Activated T-helper 2 cell treated with anti-CD3 and anti-CD28 coated beads, Interferon-gamma antibody, Interleukin-2, Interleukin-4, amounts not matched to agents 10 μg/mL and 5 μg/mL and 100 μg/mL, durations not matched to agents 14 hours and 24 hours and 36 hours (primary cell): ENCODE measurements at regions not wholly inside any gene's neighbourhood (a gene's known extent, or its start where the extent isn't known, plus 50 kb on each side); places are given as distances from the start of the nearest gene placed in this dataset.

Experiments used
- DNase-seq: peaks from one replicate; pipeline ENCODE4 v3.0.0; 2021; ENCODE audit warnings: low spot score
- H3K27ac Mint-ChIP-seq: one replicate; pipeline ENCODE4 v1.8.0; 2021; ENCODE audit warnings: mixed read lengths
- H3K27me3 Mint-ChIP-seq: one replicate; pipeline ENCODE4 v1.8.0; 2021; ENCODE audit warnings: low read depth, mixed read lengths
- H3K36me3 Mint-ChIP-seq: one replicate; pipeline ENCODE4 v1.8.0; 2021; ENCODE audit warnings: low read depth, mixed read lengths
- H3K4me1 Mint-ChIP-seq: one replicate; pipeline ENCODE4 v1.8.0; 2021; ENCODE audit warnings: low read depth, mixed read lengths
- H3K4me3 Mint-ChIP-seq: one replicate; pipeline ENCODE4 v1.8.0; 2021; ENCODE audit warnings: low read depth, mild to moderate bottlenecking, moderate library complexity, mixed read lengths
- H3K9me3 Mint-ChIP-seq: one replicate; pipeline ENCODE4 v1.8.0; 2021; ENCODE audit warnings: mixed read lengths
- intact Hi-C: fragments of 100-400 bp; cut with micrococcal nuclease; formaldehyde crosslinking; loops from one replicate; pipeline ENCODE4 v1.15.1; 2023

DNA sequence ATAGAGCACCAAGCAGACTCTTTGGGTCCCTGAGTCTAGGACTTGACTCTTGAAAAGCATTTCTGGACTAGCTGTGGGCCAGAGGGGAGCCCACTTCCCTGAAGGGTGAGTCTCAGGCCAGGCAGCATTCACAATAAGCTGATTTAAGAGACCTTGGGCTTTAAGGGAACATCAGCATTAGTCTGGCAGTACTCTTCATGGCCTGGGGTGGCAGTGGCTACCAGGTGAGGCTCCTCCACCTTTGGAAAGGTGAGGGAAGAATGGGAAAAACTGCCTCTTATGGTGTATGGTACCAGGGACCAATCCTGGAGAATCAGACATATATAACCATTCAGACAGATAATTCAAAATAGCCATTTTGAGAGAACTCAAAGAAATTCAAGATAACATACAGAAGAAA is 599.9 kb upstream of the POU3F3 start:
- intact Hi-C loops, result no loop called here
- no peaks in the 10 kb centered on the region for H3K9me3 Mint-ChIP-seq
- DNase-seq, result no peak
- H3K4me1 Mint-ChIP-seq, result no peaks in the 10 kb centered on the region
- no peak overlapping the region for H3K4me3 Mint-ChIP-seq
- no peaks in the 10 kb centered on the region for H3K27me3 Mint-ChIP-seq
- H3K36me3 Mint-ChIP-seq, result no peaks in the 10 kb centered on the region
- H3K27ac Mint-ChIP-seq, result no peak overlapping the region

DNA sequence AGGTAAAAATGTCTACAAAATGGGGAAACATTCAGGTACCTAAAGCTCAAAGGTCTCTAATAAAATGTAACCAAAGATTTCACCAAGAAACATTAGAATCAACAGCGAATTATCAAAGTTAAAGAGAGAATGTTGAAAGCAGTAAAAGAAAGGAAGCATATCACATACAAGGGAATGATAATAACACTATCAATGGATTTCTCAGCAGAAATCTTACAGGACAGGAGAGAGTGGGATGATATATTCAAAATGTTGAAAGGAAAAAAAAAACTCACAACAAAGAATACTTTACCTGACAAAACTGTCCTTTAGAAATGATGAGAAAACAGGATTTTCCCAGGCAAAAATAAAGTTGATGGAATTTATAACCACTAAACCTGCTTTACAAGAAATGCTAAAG is 591.2 kb upstream of the POU3F3 start:
- DNase-seq, result no peak
- Mint-ChIP-seq H3K36me3 (no peaks in the 10 kb centered on the region), H3K27me3 (no peaks in the 10 kb centered on the region), H3K27ac (no peak overlapping the region), H3K4me3 (no peak overlapping the region), H3K4me1 (no peaks in the 10 kb centered on the region), H3K9me3 (peaks cover 37% of the 10 kb centered on the region)
- intact Hi-C loops, result no loop called here

DNA sequence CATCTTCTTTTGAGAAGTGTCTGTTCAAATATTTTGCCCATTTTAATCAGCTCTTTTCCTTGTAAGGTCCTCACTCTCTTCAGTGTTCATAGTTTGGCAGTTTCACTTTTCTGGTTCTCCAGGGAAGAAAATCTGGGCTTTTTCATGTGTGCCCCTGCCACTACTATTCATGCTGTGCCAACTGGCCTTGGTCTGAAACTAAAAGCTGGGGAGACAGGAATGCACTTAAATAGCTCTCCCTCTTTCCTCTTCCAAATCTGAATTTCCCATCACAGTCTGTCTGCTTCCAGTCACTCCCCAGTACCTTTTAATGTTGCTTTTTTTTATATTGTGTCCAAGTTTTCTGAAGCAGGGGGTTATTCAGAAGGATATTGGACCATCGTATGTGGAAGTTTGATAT is 574.3 kb upstream of the POU3F3 start:
- no peaks in the 10 kb centered on the region for H3K36me3 Mint-ChIP-seq

DNA sequence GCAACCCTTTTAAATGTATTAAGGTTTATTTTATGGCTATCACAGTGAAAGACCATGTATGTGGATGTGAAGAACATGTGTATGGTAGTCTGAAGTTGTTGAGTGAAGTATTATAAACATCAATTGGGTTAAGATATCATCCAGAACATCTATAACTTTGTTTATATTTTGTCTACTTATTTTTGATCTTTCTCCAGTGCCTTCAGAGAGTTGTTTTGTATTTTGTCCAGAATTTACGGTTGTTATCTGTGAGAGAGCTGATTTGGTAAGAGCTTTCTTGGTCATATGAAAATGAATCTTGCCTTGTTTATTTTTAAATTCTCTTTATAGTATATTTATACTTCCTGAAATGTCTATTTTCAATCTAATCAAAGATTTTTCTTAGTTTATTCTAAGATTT is 573.7 kb upstream of the POU3F3 start:
- Mint-ChIP-seq H3K27me3 (no peaks in the 10 kb centered on the region), H3K27ac (no peak overlapping the region), H3K4me1 (no peaks in the 10 kb centered on the region), H3K36me3 (no peaks in the 10 kb centered on the region), H3K4me3 (no peak overlapping the region), H3K9me3 (peaks cover 3% of the 10 kb centered on the region)
- DNase-seq, result no peak
- intact Hi-C loops, result no loop called here

More for the DNA sequence above, 574.3 kb upstream of the POU3F3 start:
- H3K9me3 Mint-ChIP-seq, result peaks cover 3% of the 10 kb centered on the region
- intact Hi-C loops, result no loop called here
- no peak for DNase-seq
- no peak overlapping the region for H3K4me3 Mint-ChIP-seq
- H3K4me1 Mint-ChIP-seq, result no peaks in the 10 kb centered on the region
- H3K27me3 Mint-ChIP-seq, result no peaks in the 10 kb centered on the region
- no peak overlapping the region for H3K27ac Mint-ChIP-seq

DNA sequence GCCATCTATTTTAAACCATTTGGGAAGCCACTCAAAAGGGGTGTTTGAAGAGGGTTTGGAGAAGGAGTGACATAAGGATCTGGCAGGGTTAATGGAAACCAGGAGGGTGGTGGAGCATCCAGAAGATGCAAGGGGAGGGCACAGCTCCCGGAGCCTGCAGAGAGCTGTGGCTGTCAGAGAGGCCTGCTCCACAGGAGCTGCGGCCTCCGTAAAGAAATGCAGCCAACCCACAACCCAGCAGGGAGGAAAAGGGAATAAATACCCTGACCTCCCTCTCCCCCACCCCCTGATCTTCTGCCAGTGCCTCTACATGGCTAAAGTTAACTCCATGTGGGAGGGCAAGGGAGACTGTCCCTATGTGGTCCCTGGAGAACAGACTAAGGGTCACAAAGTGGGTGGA is 567.1 kb upstream of the POU3F3 start:
- intact Hi-C loops, result no loop called here
- Mint-ChIP-seq H3K36me3 (no peaks in the 10 kb centered on the region), H3K27ac (no peak overlapping the region), H3K4me1 (no peaks in the 10 kb centered on the region), H3K27me3 (no peaks in the 10 kb centered on the region), H3K4me3 (no peak overlapping the region), H3K9me3 (peaks cover 3% of the 10 kb centered on the region)
- DNase-seq, result no peak

DNA sequence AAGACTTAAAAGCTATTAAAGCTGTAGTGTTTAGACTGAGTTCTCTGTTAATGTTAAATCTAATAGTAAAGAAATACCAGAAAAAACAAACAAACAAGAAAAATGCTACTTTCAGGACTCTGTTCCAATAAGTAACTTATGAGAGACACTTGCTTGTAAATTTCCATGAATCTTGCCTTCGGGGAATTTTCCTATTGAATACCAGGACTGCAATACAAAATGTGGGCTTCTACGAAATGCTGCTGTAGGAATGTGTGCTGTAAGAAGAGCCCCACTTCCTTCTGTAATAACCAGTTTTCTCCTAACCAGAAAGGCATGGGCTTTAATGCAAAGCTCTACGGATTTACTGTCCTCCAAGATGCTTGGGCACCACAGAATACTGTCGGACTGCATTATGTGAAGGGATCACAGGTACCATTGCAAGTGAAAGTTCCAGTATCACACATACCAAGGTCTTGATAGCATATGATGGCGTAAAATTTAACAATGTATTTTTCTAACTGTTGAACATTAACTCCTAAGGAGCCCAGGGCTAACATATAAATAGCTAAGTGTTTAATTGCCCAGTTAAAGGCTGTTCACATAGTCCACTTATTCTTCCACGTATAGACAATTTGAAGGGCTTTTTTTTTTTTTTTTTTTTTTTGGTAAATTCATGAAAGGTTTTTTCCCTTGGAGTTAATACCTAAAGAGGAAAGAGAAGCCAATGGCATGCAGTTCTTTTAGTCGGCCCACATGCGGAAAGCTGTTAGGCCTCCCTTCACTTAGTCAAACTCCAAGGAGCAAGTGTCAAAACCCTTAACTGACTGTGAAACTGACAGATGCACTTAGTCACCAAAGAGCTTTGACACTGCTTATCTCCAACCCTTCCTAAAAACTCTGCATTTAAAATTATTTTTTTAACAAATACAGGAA is 564.0 kb upstream of the POU3F3 start:
- intact Hi-C loops, result no loop called here
- H3K4me1 Mint-ChIP-seq, result no peaks in the 10 kb centered on the region
- H3K4me3 Mint-ChIP-seq, result no peak overlapping the region
- DNase-seq, result no peak
- no peak overlapping the region for H3K27ac Mint-ChIP-seq
- no peaks in the 10 kb centered on the region for H3K36me3 Mint-ChIP-seq
- H3K27me3 Mint-ChIP-seq, result no peaks in the 10 kb centered on the region
- no peaks in the 10 kb centered on the region for H3K9me3 Mint-ChIP-seq

DNA sequence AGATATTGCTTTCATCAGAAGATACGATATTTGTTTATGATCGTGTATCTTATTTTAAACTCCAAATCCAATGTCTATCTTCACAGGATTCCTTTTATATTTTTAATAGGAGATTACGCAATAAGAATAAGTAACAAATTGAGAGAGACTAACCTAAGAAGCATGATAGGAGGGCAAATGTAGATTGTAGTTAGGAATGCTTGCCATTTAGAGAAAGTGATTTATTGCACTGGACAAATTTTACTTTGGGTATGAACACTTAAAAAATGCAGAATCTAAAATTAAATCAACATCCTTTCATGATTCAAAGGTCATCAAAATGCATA is 563.4 kb upstream of the POU3F3 start:
- H3K27ac Mint-ChIP-seq, result no peak overlapping the region
- no peaks in the 10 kb centered on the region for H3K9me3 Mint-ChIP-seq
- H3K4me3 Mint-ChIP-seq, result no peak overlapping the region
- no peaks in the 10 kb centered on the region for H3K36me3 Mint-ChIP-seq
- no peak for DNase-seq
- H3K27me3 Mint-ChIP-seq, result no peaks in the 10 kb centered on the region
- intact Hi-C loops, result no loop called here
- H3K4me1 Mint-ChIP-seq, result no peaks in the 10 kb centered on the region

DNA sequence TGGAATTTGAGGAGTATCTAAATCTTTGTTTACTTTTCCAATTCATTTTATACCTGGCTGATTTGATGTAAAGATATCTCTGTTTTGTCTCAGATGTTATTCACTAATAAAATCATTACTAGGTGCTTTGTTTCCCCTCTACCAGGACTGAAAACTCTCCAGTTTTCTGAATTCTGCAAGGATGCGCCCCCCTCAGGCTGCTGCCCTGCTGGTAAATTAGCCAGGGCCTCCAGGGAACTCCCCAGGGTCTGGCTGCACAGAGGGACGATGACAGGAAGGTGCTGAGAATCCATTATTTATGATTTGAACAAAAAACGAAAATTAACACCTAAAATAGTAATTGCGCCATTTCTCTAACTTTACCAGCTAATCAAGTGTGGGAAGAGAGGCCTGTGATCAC is 541.2 kb upstream of the POU3F3 start:
- Mint-ChIP-seq H3K27ac (no peak overlapping the region), H3K4me1 (no peaks in the 10 kb centered on the region), H3K4me3 (no peak overlapping the region), H3K36me3 (no peaks in the 10 kb centered on the region), H3K9me3 (peaks cover 4% of the 10 kb centered on the region), H3K27me3 (no peaks in the 10 kb centered on the region)
- no peak for DNase-seq
- intact Hi-C loops, result no loop called here

DNA sequence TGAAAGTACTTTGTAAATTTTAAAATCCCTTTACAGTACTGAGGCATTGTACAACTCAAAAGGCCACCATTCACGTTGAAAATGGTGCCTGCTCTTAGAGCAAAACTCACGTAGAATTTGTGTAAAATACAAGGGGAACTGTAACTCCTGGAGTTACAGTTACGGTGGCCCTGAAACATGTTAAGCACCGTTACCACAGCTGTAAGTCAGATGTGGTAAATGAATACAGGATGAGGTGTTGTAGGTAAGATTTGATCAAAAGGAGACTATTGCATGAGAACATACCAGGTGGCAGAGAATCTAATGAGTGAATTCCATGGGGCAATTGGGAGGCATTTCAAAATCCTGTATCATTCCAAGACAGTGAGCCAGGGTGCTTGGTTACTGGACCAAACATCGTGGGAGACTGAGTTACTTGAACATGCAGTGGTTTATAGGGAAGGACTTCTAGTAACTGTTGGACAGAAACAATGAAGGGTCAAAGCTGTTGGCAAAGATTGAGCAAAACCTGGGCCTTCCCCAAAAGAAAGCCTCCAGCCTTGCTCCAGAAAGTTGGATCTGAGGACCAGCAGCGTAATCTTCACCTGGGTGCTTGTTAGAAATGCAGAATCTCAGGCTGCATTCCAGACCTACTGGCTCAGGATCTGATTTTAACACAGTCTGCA is 535.8 kb upstream of the POU3F3 start:
- intact Hi-C loops, result no loop called here
- H3K9me3 Mint-ChIP-seq, result no peaks in the 10 kb centered on the region
- peaks cover 10% of the 10 kb centered on the region for H3K27me3 Mint-ChIP-seq
- no peaks in the 10 kb centered on the region for H3K36me3 Mint-ChIP-seq
- DNase-seq, result no peak
- no peaks in the 10 kb centered on the region for H3K4me1 Mint-ChIP-seq
- no peak overlapping the region for H3K4me3 Mint-ChIP-seq
- H3K27ac Mint-ChIP-seq, result no peak overlapping the region

DNA sequence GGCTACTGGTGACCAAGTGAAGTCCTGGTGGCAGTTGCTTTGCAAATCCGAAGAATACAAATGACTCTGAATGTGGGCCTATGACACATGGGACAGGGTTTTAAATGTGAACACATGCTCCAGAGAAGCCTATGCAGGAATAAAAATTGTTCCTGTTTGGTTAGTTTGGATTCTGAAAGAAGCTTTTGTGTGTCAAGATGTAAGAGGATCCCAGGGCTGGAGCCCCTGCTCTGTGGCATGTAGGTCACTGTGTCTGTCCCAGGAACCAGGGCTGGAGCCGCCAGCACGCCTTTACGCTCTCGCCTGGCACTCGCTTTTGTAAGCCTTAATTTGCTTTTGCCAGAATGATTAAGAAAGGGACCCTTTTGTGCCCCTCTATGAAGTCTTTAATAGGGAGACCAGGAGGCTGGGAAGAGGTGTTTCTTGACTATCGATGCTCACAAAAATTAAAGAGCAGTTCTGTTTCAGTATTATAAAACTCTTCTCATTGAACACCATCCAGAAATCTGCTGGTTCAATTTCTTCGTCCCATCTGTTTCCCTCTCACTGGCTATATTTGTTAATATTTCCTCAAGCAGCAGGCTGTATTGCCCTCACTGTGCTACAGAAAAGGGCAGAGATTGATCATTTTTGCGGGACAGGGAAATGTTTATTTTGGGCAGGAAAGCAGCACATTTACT is 532.7 kb upstream of the POU3F3 start:
- intact Hi-C loops, result no loop called here
- Mint-ChIP-seq H3K27ac (no peak overlapping the region), H3K36me3 (no peaks in the 10 kb centered on the region), H3K4me3 (no peak overlapping the region), H3K4me1 (no peaks in the 10 kb centered on the region), H3K27me3 (peaks cover 10% of the 10 kb centered on the region), H3K9me3 (no peaks in the 10 kb centered on the region)
- DNase-seq, result no peak

DNA sequence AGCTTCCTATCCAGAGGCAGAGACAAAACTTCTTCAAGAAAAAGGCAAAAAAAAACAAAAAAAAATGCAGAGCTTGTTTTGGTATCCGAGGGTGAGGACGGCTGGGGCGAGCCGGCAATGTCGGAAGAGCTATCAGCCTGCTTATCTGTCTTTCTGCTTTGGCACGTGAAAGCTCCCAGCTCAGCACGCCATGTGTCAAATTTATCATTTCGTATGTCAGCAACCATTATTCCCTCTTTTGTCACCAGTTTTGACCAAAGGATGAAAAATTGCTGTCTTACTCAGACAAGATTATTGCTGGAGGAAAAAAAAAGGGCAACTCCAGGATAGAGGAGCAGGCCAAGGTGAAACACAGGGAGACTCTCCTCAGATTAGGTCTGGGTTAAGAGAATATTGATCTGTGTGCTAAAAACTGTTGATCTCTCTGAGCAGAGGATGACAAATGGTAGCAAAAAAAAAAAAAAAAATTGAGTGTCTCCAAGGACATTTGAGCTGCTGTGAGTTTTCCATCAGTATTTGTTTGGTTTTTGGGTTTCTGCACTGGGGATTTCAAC is 532.0 kb upstream of the POU3F3 start:
- intact Hi-C loops, result no loop called here
- no peaks in the 10 kb centered on the region for H3K4me1 Mint-ChIP-seq
- no peak overlapping the region for H3K4me3 Mint-ChIP-seq
- H3K27me3 Mint-ChIP-seq, result peaks cover 10% of the 10 kb centered on the region
- no peaks in the 10 kb centered on the region for H3K9me3 Mint-ChIP-seq
- no peaks in the 10 kb centered on the region for H3K36me3 Mint-ChIP-seq
- no peak overlapping the region for H3K27ac Mint-ChIP-seq
- DNase-seq, result no peak

DNA sequence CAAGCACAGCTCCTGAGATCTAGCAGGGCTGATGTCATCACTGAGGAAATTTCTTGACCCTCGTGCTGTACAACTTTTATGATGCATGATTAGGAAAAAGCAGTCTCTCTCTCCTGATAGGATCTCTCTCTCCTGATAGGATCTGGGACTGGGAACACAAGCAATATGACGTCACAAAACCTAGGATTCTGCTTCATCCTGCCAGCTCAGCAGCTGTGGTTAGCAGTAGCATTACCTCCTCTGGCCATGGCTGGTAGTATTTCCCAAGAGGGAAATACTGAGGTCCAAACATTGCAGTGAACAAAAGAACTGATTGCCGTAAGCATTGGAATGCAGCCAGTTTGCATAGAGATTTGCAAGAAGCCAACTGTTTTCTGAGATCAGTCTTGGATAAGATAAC is 521.2 kb upstream of the POU3F3 start:
- Mint-ChIP-seq H3K9me3 (no peaks in the 10 kb centered on the region), H3K4me3 (no peak overlapping the region), H3K27me3 (no peaks in the 10 kb centered on the region), H3K27ac (no peak overlapping the region), H3K36me3 (no peaks in the 10 kb centered on the region), H3K4me1 (no peaks in the 10 kb centered on the region)
- intact Hi-C loops, result no loop called here
- no peak for DNase-seq

DNA sequence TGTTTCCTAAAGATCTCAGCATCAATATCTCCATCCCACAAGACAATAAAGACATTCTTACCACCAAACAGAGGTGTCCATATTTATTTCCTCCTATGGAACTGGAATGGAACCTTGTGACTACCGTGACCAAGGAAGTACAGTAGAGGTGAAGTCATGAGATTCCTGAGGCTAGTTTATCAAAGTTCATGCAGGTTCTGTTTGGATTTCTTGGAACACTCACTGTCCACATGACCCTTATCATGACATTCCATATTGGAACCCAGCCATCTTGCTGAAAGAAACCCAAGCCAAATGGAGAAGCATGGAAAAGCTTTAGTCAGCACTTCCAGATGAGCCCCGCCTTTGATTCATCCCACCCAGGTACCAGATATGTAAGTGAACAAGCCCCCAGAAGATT is 516.0 kb upstream of the POU3F3 start:
- Mint-ChIP-seq H3K27ac (no peak overlapping the region), H3K27me3 (no peaks in the 10 kb centered on the region), H3K36me3 (no peaks in the 10 kb centered on the region), H3K9me3 (no peaks in the 10 kb centered on the region), H3K4me3 (no peak overlapping the region), H3K4me1 (no peaks in the 10 kb centered on the region)
- no peak for DNase-seq
- intact Hi-C loops, result no loop called here
